Erythroblast (primary cell): ENCODE measurements at regions not wholly inside any gene's neighbourhood (a gene's known extent, or its start where the extent isn't known, plus 50 kb on each side); places are given as distances from the start of the nearest gene placed in this dataset.

Source experiments
- GATA1 ChIP-seq: IDR thresholded peaks from 2 replicates; pipeline ENCODE4 v1.6.1; 2011; ENCODE audit warnings: low read depth, mild to moderate bottlenecking, control low read depth, low read length, moderate library complexity
- POLR2A ChIP-seq: IDR thresholded peaks from 2 replicates; pipeline ENCODE4 v1.6.1; 2011; ENCODE audit warnings: mild to moderate bottlenecking, low read length

- TF ChIP-seq POLR2A (no peak), GATA1 (no peak)
Observed at GRCh38 chr12:127599436-127599835, 667.5 kb upstream of the TMEM132C start.
